ENCODE measurements at regions not wholly inside any gene's neighbourhood (a gene's known extent, or its start where the extent isn't known, plus 50 kb on each side); places are given as distances from the start of the nearest gene placed in this dataset.

GRCh38 chr10:57844387-57844998 is 423.2 kb downstream of the IPMK start:
- TF ChIP-seq, protein P1, sequence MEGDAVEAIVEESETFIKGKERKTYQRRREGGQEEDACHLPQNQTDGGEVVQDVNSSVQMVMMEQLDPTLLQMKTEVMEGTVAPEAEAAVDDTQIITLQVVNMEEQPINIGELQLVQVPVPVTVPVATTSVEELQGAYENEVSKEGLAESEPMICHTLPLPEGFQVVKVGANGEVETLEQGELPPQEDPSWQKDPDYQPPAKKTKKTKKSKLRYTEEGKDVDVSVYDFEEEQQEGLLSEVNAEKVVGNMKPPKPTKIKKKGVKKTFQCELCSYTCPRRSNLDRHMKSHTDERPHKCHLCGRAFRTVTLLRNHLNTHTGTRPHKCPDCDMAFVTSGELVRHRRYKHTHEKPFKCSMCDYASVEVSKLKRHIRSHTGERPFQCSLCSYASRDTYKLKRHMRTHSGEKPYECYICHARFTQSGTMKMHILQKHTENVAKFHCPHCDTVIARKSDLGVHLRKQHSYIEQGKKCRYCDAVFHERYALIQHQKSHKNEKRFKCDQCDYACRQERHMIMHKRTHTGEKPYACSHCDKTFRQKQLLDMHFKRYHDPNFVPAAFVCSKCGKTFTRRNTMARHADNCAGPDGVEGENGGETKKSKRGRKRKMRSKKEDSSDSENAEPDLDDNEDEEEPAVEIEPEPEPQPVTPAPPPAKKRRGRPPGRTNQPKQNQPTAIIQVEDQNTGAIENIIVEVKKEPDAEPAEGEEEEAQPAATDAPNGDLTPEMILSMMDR (conservative IDR thresholded peaks at IDR 0.05): no peak
- no peak for TF ChIP-seq ZFX (IDR thresholded peaks at IDR 0.05)
